ENCODE measurements at regions not wholly inside any gene's neighbourhood (a gene's known extent, or its start where the extent isn't known, plus 50 kb on each side); places are given as distances from the start of the nearest gene placed in this dataset.

DNA sequence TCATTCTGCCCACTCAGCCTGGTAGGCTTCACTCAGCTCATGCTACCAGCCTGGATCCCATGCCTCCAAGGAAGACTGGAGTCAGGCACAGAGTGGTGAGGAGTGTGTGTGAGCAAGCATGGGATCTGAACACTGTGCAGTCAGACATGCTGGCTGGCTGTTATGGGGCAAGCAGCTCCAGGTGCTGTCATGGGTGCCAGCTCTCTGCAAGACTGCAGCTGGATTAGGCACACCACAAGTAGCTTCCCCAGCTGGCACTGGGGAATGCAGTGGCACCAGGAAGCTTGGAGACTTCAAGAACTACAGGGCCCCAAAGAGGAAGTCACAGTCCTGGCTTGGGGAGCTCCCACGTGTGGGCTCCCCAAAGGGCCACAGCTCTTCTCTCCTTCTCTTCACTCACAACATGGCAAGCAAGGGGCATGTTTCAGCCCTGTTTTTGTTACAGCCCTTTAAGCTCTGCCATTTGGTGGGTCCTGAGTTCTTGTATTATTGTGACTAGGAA, 202.5 kb downstream of the VRK1 start:
- Histone ChIP-seq H3K9me3 (peaks cover 0 to 5% (median 0%) of the 10 kb centered on the region in 4 donors), H3K27ac (no peak overlapping the region), H3K27me3 (no peaks in the 10 kb centered on the region), H3K4me3 (no peak overlapping the region), H3K4me1 (no peaks in the 10 kb centered on the region), H3K36me3 (no peaks in the 10 kb centered on the region)
- WGBS, 2 donors: 72 to 73% methylated on average over 1 of the region's 1 CpG
- DNase-seq (ENCODE audit: low spot score in 2 of 2): no peak
- TF ChIP-seq POLR2A (IDR thresholded peaks at IDR 0.05) (no peak), EP300 (IDR thresholded peaks at IDR 0.05) (no peak), CTCF (IDR thresholded peaks at IDR 0.05) (no peak)

GRCh38 chr14:97002454-97002853, 205.3 kb downstream of the VRK1 start:
- Histone ChIP-seq H3K27me3 (no peaks in the 10 kb centered on the region), H3K4me3 (no peak overlapping the region), H3K9me3 (peaks cover 0 to 7% (median 0%) of the 10 kb centered on the region in 4 donors), H3K36me3 (no peaks in the 10 kb centered on the region), H3K4me1 (no peaks in the 10 kb centered on the region), H3K27ac (no peak overlapping the region)
- no peak for TF ChIP-seq CTCF (IDR thresholded peaks at IDR 0.05)
- DNase-seq (ENCODE audit: low spot score in 2 of 2): no peak
- 78 to 87% methylated on average over 7 of the region's 7 CpGs for WGBS, 2 donors

DNA sequence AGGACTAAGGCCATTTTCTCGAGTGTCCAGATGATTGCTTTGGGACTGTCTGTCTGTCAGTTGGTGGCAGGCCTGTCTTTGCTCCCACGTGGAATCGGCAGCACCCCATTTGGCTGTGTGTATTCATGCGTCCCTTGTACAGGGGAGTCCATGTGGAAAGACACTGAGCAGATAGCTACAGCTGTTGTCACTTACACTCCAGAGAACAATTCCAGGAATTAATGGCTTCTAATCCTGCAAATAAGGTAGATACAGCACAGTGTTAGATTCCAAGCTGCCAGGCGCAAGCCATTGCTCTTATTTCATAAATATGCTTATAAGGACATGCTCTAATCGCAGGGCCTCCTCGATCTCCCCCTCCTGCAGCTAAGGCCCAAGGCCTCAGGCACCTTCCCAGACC, 208.8 kb downstream of the VRK1 start:
- Histone ChIP-seq H3K27me3 (no peaks in the 10 kb centered on the region), H3K4me3 (no peak overlapping the region), H3K27ac (no peak overlapping the region), H3K36me3 (no peaks in the 10 kb centered on the region), H3K4me1 (no peaks in the 10 kb centered on the region), H3K9me3 (peaks cover 0 to 4% (median 0%) of the 10 kb centered on the region in 4 donors)
- WGBS, 2 donors: 79 to 82% methylated on average over 7 of the region's 7 CpGs
- DNase-seq (ENCODE audit: low spot score in 2 of 2): no peak
- TF ChIP-seq EP300 (IDR thresholded peaks at IDR 0.05): no peak
- TF ChIP-seq POLR2A (IDR thresholded peaks at IDR 0.05): no peak
- TF ChIP-seq CTCF (IDR thresholded peaks at IDR 0.05): no peak

GRCh38 chr14:97010491-97011160, 213.4 kb downstream of the VRK1 start:
- H3K4me1 ChIP-seq: no peaks in the 10 kb centered on the region
- 55 to 67% methylated on average over 8 of the region's 8 CpGs for WGBS, 2 donors
- H3K9me3 ChIP-seq: peaks cover 0 to 4% (median 0%) of the 10 kb centered on the region in 4 donors
- H3K36me3 ChIP-seq: no peaks in the 10 kb centered on the region
- no peak overlapping the region for H3K27ac ChIP-seq
- H3K4me3 ChIP-seq: no peak overlapping the region
- DNase-seq (ENCODE audit: low spot score in 2 of 2): no peak
- H3K27me3 ChIP-seq: no peaks in the 10 kb centered on the region
- TF ChIP-seq EP300 (IDR thresholded peaks at IDR 0.05): no peak
- TF ChIP-seq POLR2A (IDR thresholded peaks at IDR 0.05): no peak
- TF ChIP-seq CTCF (IDR thresholded peaks at IDR 0.05): no peak

- no peak overlapping the region for H3K4me3 ChIP-seq
- H3K27me3 ChIP-seq: no peaks in the 10 kb centered on the region
- WGBS, 2 donors: 73 to 78% methylated on average over 7 of the region's 7 CpGs
- DNase-seq (ENCODE audit: low spot score in 2 of 2): no peak
- no peak overlapping the region for H3K27ac ChIP-seq
- H3K36me3 ChIP-seq: no peaks in the 10 kb centered on the region
- H3K9me3 ChIP-seq: peaks cover 0 to 14% (median 0%) of the 10 kb centered on the region in 4 donors
- H3K4me1 ChIP-seq: no peaks in the 10 kb centered on the region
- TF ChIP-seq EP300 (IDR thresholded peaks at IDR 0.05) (no peak), POLR2A (IDR thresholded peaks at IDR 0.05) (no peak), CTCF (IDR thresholded peaks at IDR 0.05) (no peak)
These were observed 216.7 kb downstream of the VRK1 start for GRCh38 chr14:97013878-97014277.
